ENCODE measurements at regions not wholly inside any gene's neighbourhood (a gene's known extent, or its start where the extent isn't known, plus 50 kb on each side); places are given as distances from the start of the nearest gene placed in this dataset.

DNA sequence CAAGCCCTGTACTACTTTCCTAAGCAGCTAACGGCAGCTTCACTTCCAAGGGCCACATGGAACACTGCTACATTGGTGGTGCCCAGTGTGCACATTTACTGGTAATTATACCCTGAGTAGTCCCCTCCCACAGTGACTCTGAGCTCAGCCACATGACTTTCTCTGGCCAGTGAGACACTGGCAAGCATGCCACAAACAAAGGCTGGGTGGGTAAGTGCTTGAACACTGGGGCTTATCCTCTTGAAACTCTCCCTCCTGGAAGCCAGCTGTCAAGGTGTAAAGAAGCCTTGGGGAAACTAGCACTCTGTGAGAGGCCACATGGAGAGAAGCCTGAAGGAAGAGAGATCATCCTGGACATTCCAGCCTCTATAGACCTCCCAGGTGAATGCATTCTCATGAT, 54.4 kb upstream of the DRD2 start:
- DNase-seq (ENCODE audit: extremely low read depth, low read depth, low spot score) = no peak

DNA sequence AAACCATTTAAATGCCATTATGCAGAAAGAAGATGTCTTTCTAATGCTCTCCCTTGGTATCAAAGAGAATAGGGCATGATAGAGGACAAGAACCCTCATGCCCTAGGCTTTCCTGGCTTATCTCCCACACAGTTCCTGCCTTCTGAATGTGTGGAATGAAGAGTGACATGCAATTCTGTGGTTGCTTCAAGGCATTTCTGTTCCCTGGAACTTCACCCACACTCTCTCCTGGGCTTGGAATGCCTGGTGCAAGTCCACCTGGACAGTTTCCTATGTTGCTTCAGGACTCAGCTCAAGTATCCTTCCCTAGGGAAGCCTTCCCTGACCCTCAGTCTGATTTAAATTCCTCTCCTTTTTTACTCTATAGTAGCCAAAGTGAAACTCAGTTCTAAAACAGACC, 53.8 kb upstream of the DRD2 start:
- DNase-seq (ENCODE audit: extremely low read depth, low read depth, low spot score) = no peak

DNA sequence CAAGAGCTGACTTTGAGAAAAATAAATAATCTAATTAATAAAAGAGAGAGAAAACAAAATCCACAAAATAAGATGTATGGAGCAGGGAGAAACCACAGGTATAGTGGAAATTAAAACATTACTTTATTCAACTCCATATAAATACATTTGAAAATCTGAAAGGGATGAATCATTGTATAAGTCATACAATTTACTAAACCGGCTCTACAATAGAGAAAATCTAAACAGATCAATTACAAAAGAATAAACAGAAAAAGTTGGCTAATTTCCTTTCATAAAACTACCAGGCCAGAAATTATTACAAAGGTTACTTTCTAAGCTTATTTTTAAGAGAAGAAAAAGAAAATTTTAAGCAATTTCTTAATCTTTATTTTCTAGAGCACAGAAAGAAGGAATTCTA, 51.3 kb upstream of the DRD2 start:
- DNase-seq (ENCODE audit: extremely low read depth, low read depth, low spot score) = no peak

Measured in glomerular endothelial cell (primary cell).